Activated naive CD4-positive, alpha-beta T cell treated with anti-CD3 and anti-CD28 coated beads, Interleukin-2, amount 10 ng/mL, durations not matched to agents 7 days and 5 days (primary cell): ENCODE measurements at regions not wholly inside any gene's neighbourhood (a gene's known extent, or its start where the extent isn't known, plus 50 kb on each side); places are given as distances from the start of the nearest gene placed in this dataset.
"Not testable (repeated sequence)": the region's sequence is repeated elsewhere in the genome, so short reads cannot be mapped to it uniquely, and the experiment has no call there.

Experiments
- CTCF ChIA-PET: fragments of 350-600 bp; sonication (Branson Sonifier 250); formaldehyde crosslinking; loops from one replicate; lab custom pipeline; 2021; ENCODE audit warnings: antibody characterized with exemption; lab: Charles Lee
- DNase-seq: peaks from one replicate; pipeline ENCODE4 v3.0.0-alpha.2; 2020
- H3K27ac Mint-ChIP-seq: one replicate; pipeline ENCODE4 v1.8.0; 2021; ENCODE audit warnings: mild to moderate bottlenecking, moderate library complexity, mixed read lengths
- H3K27me3 Mint-ChIP-seq: one replicate; pipeline ENCODE4 v1.8.0; 2021; ENCODE audit warnings: mild to moderate bottlenecking, mixed read lengths
- H3K36me3 Mint-ChIP-seq: one replicate; pipeline ENCODE4 v1.8.0; 2021; ENCODE audit warnings: mixed read lengths
- H3K4me1 Mint-ChIP-seq: one replicate; pipeline ENCODE4 v1.8.0; 2021; ENCODE audit warnings: mixed read lengths
- H3K4me3 Mint-ChIP-seq: one replicate; pipeline ENCODE4 v1.8.0; 2021; ENCODE audit warnings: mild to moderate bottlenecking, moderate library complexity, mixed read lengths
- H3K9me3 Mint-ChIP-seq: one replicate; pipeline ENCODE4 v1.8.0; 2021; ENCODE audit warnings: mixed read lengths

GRCh38 chr20:30524761-30525160 lies 732.7 kb upstream of the DEFB115 start:
- H3K27ac Mint-ChIP-seq, H3K4me1 Mint-ChIP-seq, CTCF ChIA-PET, H3K4me3 Mint-ChIP-seq, H3K27me3 Mint-ChIP-seq, DNase-seq, H3K36me3 Mint-ChIP-seq: not testable (repeated sequence)
- peaks cover 20% of the 10 kb centered on the region for H3K9me3 Mint-ChIP-seq

GRCh38 chr20:30533653-30534052 lies 723.8 kb upstream of the DEFB115 start:
- CTCF ChIA-PET, H3K4me1 Mint-ChIP-seq, H3K27me3 Mint-ChIP-seq, DNase-seq, H3K36me3 Mint-ChIP-seq: not testable (repeated sequence)
- Mint-ChIP-seq H3K27ac (peak overlapping the region; percentile 65), H3K9me3 (peaks cover 21% of the 10 kb centered on the region), H3K4me3 (peak overlapping the region; percentile 33)

DNA sequence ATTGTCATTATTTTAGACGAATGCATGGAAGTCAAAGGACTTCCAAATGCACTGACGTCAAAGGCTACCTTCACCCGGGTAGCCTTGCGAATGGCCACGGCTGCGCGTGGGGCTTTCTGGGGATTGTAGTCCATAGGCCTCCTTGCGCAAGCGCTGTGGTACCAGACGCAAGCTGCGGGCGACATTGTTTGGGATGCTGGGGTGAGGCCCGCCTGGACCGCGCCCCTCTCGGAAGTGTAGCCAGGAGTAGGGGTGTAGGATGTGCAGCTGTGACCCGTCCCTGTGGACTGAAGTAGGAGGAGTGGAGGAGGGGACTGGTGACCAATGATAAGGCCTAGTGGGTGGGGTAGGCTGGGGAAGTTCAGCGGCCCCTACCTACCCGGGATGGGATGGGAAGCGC lies 720.0 kb upstream of the DEFB115 start:
- CTCF ChIA-PET, H3K27ac Mint-ChIP-seq, H3K4me1 Mint-ChIP-seq: not testable (repeated sequence)

DNA sequence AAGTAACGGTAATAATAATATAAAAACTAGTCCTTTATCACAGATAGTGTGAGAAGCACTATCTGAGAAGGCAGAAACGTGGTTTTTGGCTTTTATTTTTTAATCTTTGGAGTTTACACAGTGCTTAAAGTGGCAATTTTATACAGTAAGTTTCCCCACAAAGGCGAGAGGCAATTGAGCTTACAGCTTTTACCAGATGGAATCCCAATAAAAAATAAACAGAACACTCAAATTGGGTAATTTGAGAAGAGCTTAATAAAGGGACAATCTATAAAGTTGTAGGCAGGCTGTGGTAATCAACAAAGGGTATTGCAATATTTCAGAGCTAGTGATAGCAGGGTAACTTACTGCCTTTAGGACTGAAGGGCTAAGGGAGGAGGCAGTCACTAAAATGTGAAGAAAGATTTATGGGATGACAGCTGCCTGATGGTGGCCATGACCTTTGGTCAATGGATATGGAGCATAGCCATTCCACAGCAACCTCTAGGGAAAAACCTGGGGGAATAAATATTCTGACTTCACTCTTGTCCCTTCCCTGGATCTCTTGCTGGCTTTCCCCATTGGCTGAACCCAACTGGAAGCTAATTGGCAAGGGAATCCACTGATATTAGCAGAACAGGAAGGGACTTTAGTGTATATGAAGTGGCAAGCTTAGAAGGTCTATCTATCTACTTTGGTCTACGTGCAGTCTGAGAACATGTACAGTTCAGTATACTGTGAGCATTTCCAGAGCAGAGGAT lies 717.0 kb upstream of the DEFB115 start:
- H3K4me3 Mint-ChIP-seq, H3K4me1 Mint-ChIP-seq, H3K36me3 Mint-ChIP-seq, H3K27me3 Mint-ChIP-seq, CTCF ChIA-PET, H3K27ac Mint-ChIP-seq, DNase-seq: not testable (repeated sequence)
- H3K9me3 Mint-ChIP-seq: peaks cover 26% of the 10 kb centered on the region

More for the DNA sequence above, 720.0 kb upstream of the DEFB115 start:
- DNase-seq, H3K27me3 Mint-ChIP-seq, H3K4me3 Mint-ChIP-seq, H3K36me3 Mint-ChIP-seq: not testable (repeated sequence)
- H3K9me3 Mint-ChIP-seq: peaks cover 23% of the 10 kb centered on the region

- H3K36me3 Mint-ChIP-seq, H3K27me3 Mint-ChIP-seq, H3K27ac Mint-ChIP-seq, H3K4me1 Mint-ChIP-seq, CTCF ChIA-PET, H3K9me3 Mint-ChIP-seq, H3K4me3 Mint-ChIP-seq, DNase-seq: not testable (repeated sequence)
Observed at GRCh38 chr20:30551236-30551635, 706.2 kb upstream of the DEFB115 start.

- CTCF ChIA-PET: not testable (repeated sequence)
Observed at GRCh38 chr20:30556797-30557196, 700.7 kb upstream of the DEFB115 start.

DNA sequence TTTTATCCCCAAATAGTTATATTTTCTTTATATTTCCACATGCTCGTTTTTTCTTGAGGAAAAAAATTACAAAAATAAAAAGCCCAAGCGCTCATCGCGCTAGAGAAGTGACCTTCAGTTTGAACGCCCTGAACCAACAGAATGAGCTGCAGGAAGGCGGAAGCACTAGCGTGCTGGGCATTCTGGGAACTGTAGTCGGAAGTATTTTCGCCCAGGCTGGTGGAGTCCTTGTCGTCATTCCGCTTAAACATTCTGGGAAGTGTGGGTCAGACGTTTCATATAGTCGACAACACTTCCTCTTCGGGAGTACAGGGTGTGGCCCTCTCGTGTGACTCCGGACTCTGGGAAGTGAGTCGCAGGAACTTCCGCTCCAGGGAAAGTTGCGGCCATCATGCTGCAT lies 692.4 kb upstream of the DEFB115 start:
- H3K27ac Mint-ChIP-seq, DNase-seq, H3K27me3 Mint-ChIP-seq, H3K9me3 Mint-ChIP-seq, H3K4me3 Mint-ChIP-seq, CTCF ChIA-PET, H3K36me3 Mint-ChIP-seq, H3K4me1 Mint-ChIP-seq: not testable (repeated sequence)

More at GRCh38 chr20:30556797-30557196, 700.7 kb upstream of the DEFB115 start:
- H3K27me3 Mint-ChIP-seq, H3K27ac Mint-ChIP-seq, H3K36me3 Mint-ChIP-seq, H3K4me3 Mint-ChIP-seq, H3K9me3 Mint-ChIP-seq, H3K4me1 Mint-ChIP-seq, DNase-seq: not testable (repeated sequence)

GRCh38 chr20:30569867-30570266 lies 687.6 kb upstream of the DEFB115 start:
- H3K9me3 Mint-ChIP-seq, DNase-seq, H3K36me3 Mint-ChIP-seq, CTCF ChIA-PET, H3K4me3 Mint-ChIP-seq, H3K4me1 Mint-ChIP-seq, H3K27me3 Mint-ChIP-seq, H3K27ac Mint-ChIP-seq: not testable (repeated sequence)

GRCh38 chr20:30570622-30571021 lies 686.8 kb upstream of the DEFB115 start:
- H3K4me3 Mint-ChIP-seq, CTCF ChIA-PET: not testable (repeated sequence)

GRCh38 chr20:30574337-30574736 lies 683.1 kb upstream of the DEFB115 start:
- H3K27me3 Mint-ChIP-seq, DNase-seq, H3K4me1 Mint-ChIP-seq, H3K27ac Mint-ChIP-seq, H3K4me3 Mint-ChIP-seq, H3K36me3 Mint-ChIP-seq, CTCF ChIA-PET, H3K9me3 Mint-ChIP-seq: not testable (repeated sequence)

More at GRCh38 chr20:30570622-30571021, 686.8 kb upstream of the DEFB115 start:
- H3K4me1 Mint-ChIP-seq, H3K27ac Mint-ChIP-seq, H3K36me3 Mint-ChIP-seq, DNase-seq, H3K9me3 Mint-ChIP-seq, H3K27me3 Mint-ChIP-seq: not testable (repeated sequence)

GRCh38 chr20:30579069-30579468 lies 678.4 kb upstream of the DEFB115 start:
- H3K27ac Mint-ChIP-seq, H3K4me3 Mint-ChIP-seq, DNase-seq, H3K27me3 Mint-ChIP-seq, H3K36me3 Mint-ChIP-seq, CTCF ChIA-PET, H3K9me3 Mint-ChIP-seq, H3K4me1 Mint-ChIP-seq: not testable (repeated sequence)

DNA sequence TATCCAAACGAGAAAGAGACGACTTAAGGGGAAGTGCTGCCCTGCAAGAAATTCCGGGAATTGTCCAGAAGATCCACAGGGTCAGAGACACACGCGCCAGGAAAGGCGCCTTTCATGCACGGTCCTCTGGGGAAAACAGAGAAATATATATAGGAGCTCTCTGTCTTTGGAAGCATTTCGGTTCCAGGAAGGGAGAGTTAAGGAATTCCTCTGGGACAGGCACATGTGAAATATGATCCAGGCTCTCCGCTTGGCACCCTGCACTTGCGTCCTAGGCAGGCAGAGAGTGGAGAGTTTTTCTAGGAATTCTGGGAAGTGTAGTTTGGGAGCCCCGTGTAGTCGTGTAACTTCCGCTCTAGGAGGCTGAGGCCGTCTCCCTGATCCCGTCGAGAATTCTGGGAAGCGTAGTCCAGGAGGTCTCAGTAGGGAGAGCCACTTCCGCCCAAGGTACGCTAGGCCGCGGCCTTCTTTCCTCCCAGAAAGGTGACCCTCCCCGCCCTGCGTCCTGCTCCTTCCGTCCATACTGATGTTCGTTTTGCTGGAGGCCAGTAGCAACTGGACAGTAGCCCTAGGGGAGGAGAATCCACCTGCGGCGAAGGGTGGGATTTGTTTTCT lies 677.5 kb upstream of the DEFB115 start:
- H3K27ac Mint-ChIP-seq, H3K9me3 Mint-ChIP-seq, CTCF ChIA-PET, DNase-seq, H3K4me3 Mint-ChIP-seq, H3K27me3 Mint-ChIP-seq, H3K4me1 Mint-ChIP-seq, H3K36me3 Mint-ChIP-seq: not testable (repeated sequence)

- H3K27ac Mint-ChIP-seq, H3K27me3 Mint-ChIP-seq, CTCF ChIA-PET, H3K36me3 Mint-ChIP-seq, H3K4me1 Mint-ChIP-seq, H3K9me3 Mint-ChIP-seq, H3K4me3 Mint-ChIP-seq, DNase-seq: not testable (repeated sequence)
Observed at GRCh38 chr20:30581839-30582238, 675.6 kb upstream of the DEFB115 start.

- H3K27me3 Mint-ChIP-seq, H3K4me3 Mint-ChIP-seq, H3K9me3 Mint-ChIP-seq, H3K36me3 Mint-ChIP-seq, CTCF ChIA-PET, DNase-seq, H3K4me1 Mint-ChIP-seq, H3K27ac Mint-ChIP-seq: not testable (repeated sequence)
Observed at GRCh38 chr20:30584403-30584802, 673.1 kb upstream of the DEFB115 start.

DNA sequence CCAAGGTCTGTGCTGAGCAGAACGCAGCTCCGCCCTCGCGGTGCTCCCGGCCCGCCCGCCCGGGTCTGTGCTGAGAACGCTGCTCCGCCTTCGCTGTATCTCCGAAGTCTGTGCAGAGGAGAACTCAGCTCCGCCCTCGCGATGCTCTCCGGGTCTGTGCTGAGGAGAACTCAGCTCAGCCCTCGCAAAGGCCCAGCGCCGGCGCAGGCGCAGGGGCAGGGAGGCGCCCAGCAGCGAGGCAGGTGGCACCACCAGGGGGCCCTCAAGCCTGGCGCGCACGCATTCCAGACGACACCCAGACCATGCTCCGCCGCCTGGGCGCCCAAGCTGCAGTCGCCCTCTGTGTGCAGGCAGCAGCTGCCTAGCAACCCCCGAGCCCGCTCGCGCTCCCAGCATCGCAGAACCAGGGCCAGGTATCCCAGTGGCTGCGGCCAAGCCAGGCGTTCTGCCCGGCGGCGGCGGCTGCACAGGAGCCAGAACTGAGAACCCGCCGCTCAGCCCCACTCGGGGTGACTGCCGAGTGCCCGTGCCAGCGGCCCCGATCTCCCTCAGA lies 672.1 kb upstream of the DEFB115 start:
- H3K36me3 Mint-ChIP-seq, H3K4me1 Mint-ChIP-seq, H3K4me3 Mint-ChIP-seq, H3K27me3 Mint-ChIP-seq, H3K27ac Mint-ChIP-seq, H3K9me3 Mint-ChIP-seq, CTCF ChIA-PET: not testable (repeated sequence)
- DNase-seq: peak; percentile 48
